ENCODE measurements at regions not wholly inside any gene's neighbourhood (a gene's known extent, or its start where the extent isn't known, plus 50 kb on each side); places are given as distances from the start of the nearest gene placed in this dataset.
"Not testable (repeated sequence)": the region's sequence is repeated elsewhere in the genome, so short reads cannot be mapped to it uniquely, and the experiment has no call there.

GRCh38 chr3:75248974-75249373 is 415.2 kb upstream of the FRG2C start:
- DNase-seq = no peak

GRCh38 chr3:75254685-75255084 is 409.4 kb upstream of the FRG2C start:
- no peak for DNase-seq

- peak; percentile 1 for DNase-seq
Measured at GRCh38 chr3:75258825-75259683, 405.1 kb upstream of the FRG2C start.

GRCh38 chr3:75260975-75261374 is 403.2 kb upstream of the FRG2C start:
- not testable (repeated sequence) for DNase-seq

- no peak for DNase-seq
Measured at GRCh38 chr3:75262661-75263060, 401.5 kb upstream of the FRG2C start.

- no peak for DNase-seq
Measured at GRCh38 chr3:75265897-75266296, 398.2 kb upstream of the FRG2C start.

- not testable (repeated sequence) for DNase-seq
Measured at GRCh38 chr3:75268576-75268975, 395.6 kb upstream of the FRG2C start.

GRCh38 chr3:75272237-75272636 is 391.9 kb upstream of the FRG2C start:
- DNase-seq = not testable (repeated sequence)

GRCh38 chr3:75272691-75273090 is 391.4 kb upstream of the FRG2C start:
- DNase-seq = no peak

GRCh38 chr3:75285531-75286148 is 378.5 kb upstream of the FRG2C start:
- DNase-seq = not testable (repeated sequence)

GRCh38 chr3:75288972-75289574 is 375.1 kb upstream of the FRG2C start:
- not testable (repeated sequence) for DNase-seq

GRCh38 chr3:75294124-75294523 is 370.0 kb upstream of the FRG2C start:
- DNase-seq = no peak

GRCh38 chr3:75295013-75295412 is 369.1 kb upstream of the FRG2C start:
- DNase-seq = peak; percentile 59

GRCh38 chr3:75296858-75297257 is 367.3 kb upstream of the FRG2C start:
- no peak for DNase-seq

- DNase-seq = no peak
Measured at GRCh38 chr3:75300606-75301005, 363.5 kb upstream of the FRG2C start.

- not testable (repeated sequence) for DNase-seq
Measured at GRCh38 chr3:75301050-75301449, 363.1 kb upstream of the FRG2C start.

- no peak for DNase-seq
Measured at GRCh38 chr3:75303741-75304140, 360.4 kb upstream of the FRG2C start.

GRCh38 chr3:75305901-75306300 is 358.2 kb upstream of the FRG2C start:
- no peak for DNase-seq

GRCh38 chr3:75311306-75311705 is 352.8 kb upstream of the FRG2C start:
- DNase-seq = not testable (repeated sequence)

GRCh38 chr3:75312469-75312868 is 351.7 kb upstream of the FRG2C start:
- DNase-seq = not testable (repeated sequence)

GRCh38 chr3:75319776-75320175 is 344.4 kb upstream of the FRG2C start:
- not testable (repeated sequence) for DNase-seq

- DNase-seq = no peak
Measured at GRCh38 chr3:75320369-75320768, 343.8 kb upstream of the FRG2C start.

- no peak for DNase-seq
Measured at GRCh38 chr3:75321060-75321459, 343.1 kb upstream of the FRG2C start.

- DNase-seq = not testable (repeated sequence)
Measured at GRCh38 chr3:75323936-75324335, 340.2 kb upstream of the FRG2C start.

All from NCI-H2029 (cell line).